Neural progenitor cell (in vitro differentiated cells): ENCODE measurements at regions not wholly inside any gene's neighbourhood (a gene's known extent, or its start where the extent isn't known, plus 50 kb on each side); places are given as distances from the start of the nearest gene placed in this dataset.

Experiments
- DNase-seq: peaks from one replicate; pipeline ENCODE4 v3.0.0-alpha.2; 2016; ENCODE audit warnings: low spot score
- H2AFZ ChIP-seq: fragments of 200-600 bp; sonication (generic); replicated peaks from 2 replicates; pipeline ENCODE4 v1.6.1; 2016; ENCODE audit warnings: antibody characterized with exemption
- H3F3A ChIP-seq: fragments of 200-600 bp; sonication (generic); 2 replicates; pipeline ENCODE4 v1.6.1; 2016; ENCODE audit warnings: antibody characterized with exemption, low read depth
- H3K27ac ChIP-seq: fragments of 200-600 bp; sonication (generic); 2 replicates; pipeline ENCODE4 v1.5.1; 2016; ENCODE audit warnings: mild to moderate bottlenecking
- H3K27me3 ChIP-seq: fragments of 200-600 bp; sonication (generic); 2 replicates; pipeline ENCODE4 v1.6.1; 2016; ENCODE audit warnings: mild to moderate bottlenecking, moderate library complexity
- H3K36me3 ChIP-seq: fragments of 200-600 bp; sonication (generic); 2 replicates; pipeline ENCODE4 v1.5.1; 2016
- H3K4me1 ChIP-seq: fragments of 200-600 bp; sonication (generic); 2 replicates; pipeline ENCODE4 v1.6.1; 2016; ENCODE audit warnings: mixed run types
- H3K4me2 ChIP-seq: fragments of 200-600 bp; sonication (generic); 2 replicates; pipeline ENCODE4 v1.6.1; 2016
- H3K4me3 ChIP-seq: fragments of 200-600 bp; sonication (generic); 2 replicates; pipeline ENCODE4 v1.5.1; 2016
- H3K79me2 ChIP-seq: fragments of 200-600 bp; sonication (generic); 2 replicates; pipeline ENCODE4 v1.6.1; 2016; ENCODE audit warnings: low read depth
- H3K9ac ChIP-seq: fragments of 200-600 bp; sonication (generic); 2 replicates; pipeline ENCODE4 v1.6.1; 2016
- H3K9me3 ChIP-seq: fragments of 200-600 bp; sonication (generic); 2 replicates; pipeline ENCODE4 v1.5.1; 2016; ENCODE audit warnings: low read depth
- H4K20me1 ChIP-seq: fragments of 200-600 bp; sonication (generic); 2 replicates; pipeline ENCODE4 v1.6.1; 2016; ENCODE audit warnings: low read depth
- H3K27ac Mint-ChIP-seq: 3 replicates; pipeline ENCODE4 v1.8.0; 2021; ENCODE audit warnings: mixed read lengths
- H3K27me3 Mint-ChIP-seq: 2 replicates; pipeline ENCODE4 v1.8.0; 2022; ENCODE audit warnings: low read depth, mild to moderate bottlenecking, inconsistent platforms, moderate library complexity, mixed read lengths; ENCODE audit not compliant: insufficient read depth
- H3K36me3 Mint-ChIP-seq: 3 replicates; pipeline ENCODE4 v1.8.0; 2021; ENCODE audit warnings: mixed read lengths
- H3K4me1 Mint-ChIP-seq: 3 replicates; pipeline ENCODE4 v1.8.0; 2021; ENCODE audit warnings: mixed read lengths
- H3K4me3 Mint-ChIP-seq: 3 replicates; pipeline ENCODE4 v1.8.0; 2021; ENCODE audit warnings: mild to moderate bottlenecking, moderate library complexity, mixed read lengths
- H3K9me3 Mint-ChIP-seq: 3 replicates; pipeline ENCODE4 v1.8.0; 2020; ENCODE audit warnings: mixed read lengths
- CTCF ChIP-seq: fragments of 200-600 bp; sonication (generic); IDR thresholded peaks from 2 replicates; pipeline ENCODE4 v1.5.1; 2017; ENCODE audit warnings: antibody characterized with exemption, mild to moderate bottlenecking
- EZH2 ChIP-seq: fragments of 200-600 bp; sonication (generic); IDR thresholded peaks from 2 replicates; pipeline ENCODE4 v1.6.1; 2017; ENCODE audit warnings: antibody characterized with exemption, mild to moderate bottlenecking, moderate library complexity
- EZH2phosphoT487 ChIP-seq: fragments of 200-600 bp; sonication (generic); IDR thresholded peaks from 2 replicates; pipeline ENCODE4 v1.6.1; 2017; ENCODE audit warnings: antibody characterized with exemption

- no peak for TF ChIP-seq EZH2
- TF ChIP-seq EZH2phosphoT487: no peak
- TF ChIP-seq CTCF: no peak
- H3K27me3 Mint-ChIP-seq: no peaks in the 10 kb centered on the region
Measured at GRCh38 chr4:175456131-175456530, 355.9 kb downstream of the GPM6A start.

GRCh38 chr4:175457956-175458355 is 354.1 kb downstream of the GPM6A start:
- no peaks in the 10 kb centered on the region for H3K36me3 ChIP-seq
- no peak overlapping the region for H2AFZ ChIP-seq
- H3K79me2 ChIP-seq: no peaks in the 10 kb centered on the region
- H3K4me1 ChIP-seq: no peaks in the 10 kb centered on the region
- no peaks in the 10 kb centered on the region for H3K27me3 Mint-ChIP-seq
- H4K20me1 ChIP-seq: no peaks in the 10 kb centered on the region
- H3K27ac ChIP-seq: no peak overlapping the region
- no peak for DNase-seq
- no peak overlapping the region for H3K4me3 ChIP-seq
- no peak overlapping the region for H3K4me3 Mint-ChIP-seq
- H3K9ac ChIP-seq: no peak overlapping the region
- H3K9me3 Mint-ChIP-seq: peaks cover 8% of the 10 kb centered on the region
- TF ChIP-seq EZH2: no peak
- no peak for TF ChIP-seq CTCF
- no peak for TF ChIP-seq EZH2phosphoT487
- no peaks in the 10 kb centered on the region for H3K4me1 Mint-ChIP-seq
- H3K27me3 ChIP-seq: no peaks in the 10 kb centered on the region
- no peak overlapping the region for H3K4me2 ChIP-seq
- H3K36me3 Mint-ChIP-seq: no peaks in the 10 kb centered on the region
- no peaks in the 10 kb centered on the region for H3F3A ChIP-seq
- H3K27ac Mint-ChIP-seq: no peak overlapping the region
- no peaks in the 10 kb centered on the region for H3K9me3 ChIP-seq

More at GRCh38 chr4:175456131-175456530, 355.9 kb downstream of the GPM6A start:
- H3K4me3 Mint-ChIP-seq: no peak overlapping the region
- no peak overlapping the region for H3K4me3 ChIP-seq
- no peaks in the 10 kb centered on the region for H3F3A ChIP-seq
- no peak for DNase-seq
- H3K36me3 Mint-ChIP-seq: no peaks in the 10 kb centered on the region
- no peaks in the 10 kb centered on the region for H3K27me3 ChIP-seq
- H3K36me3 ChIP-seq: no peaks in the 10 kb centered on the region
- H3K27ac Mint-ChIP-seq: no peak overlapping the region
- peaks cover 8% of the 10 kb centered on the region for H3K9me3 Mint-ChIP-seq
- no peak overlapping the region for H2AFZ ChIP-seq
- no peaks in the 10 kb centered on the region for H3K79me2 ChIP-seq
- H3K27ac ChIP-seq: no peak overlapping the region
- no peak overlapping the region for H3K4me2 ChIP-seq
- H3K4me1 ChIP-seq: no peaks in the 10 kb centered on the region
- H3K9me3 ChIP-seq: no peaks in the 10 kb centered on the region
- H3K9ac ChIP-seq: no peak overlapping the region
- H3K4me1 Mint-ChIP-seq: no peaks in the 10 kb centered on the region
- no peaks in the 10 kb centered on the region for H4K20me1 ChIP-seq

GRCh38 chr4:175459571-175459970 is 352.5 kb downstream of the GPM6A start:
- Histone ChIP-seq H3K4me3 (no peak overlapping the region), H3K27me3 (no peaks in the 10 kb centered on the region), H3K79me2 (no peaks in the 10 kb centered on the region), H3K9ac (no peak overlapping the region), H3K4me2 (no peak overlapping the region), H4K20me1 (no peaks in the 10 kb centered on the region), H3K4me1 (no peaks in the 10 kb centered on the region), H2AFZ (no peak overlapping the region), H3K27ac (no peak overlapping the region), H3F3A (no peaks in the 10 kb centered on the region), H3K36me3 (no peaks in the 10 kb centered on the region), H3K9me3 (no peaks in the 10 kb centered on the region)
- Mint-ChIP-seq H3K36me3 (no peaks in the 10 kb centered on the region), H3K4me1 (no peaks in the 10 kb centered on the region), H3K27ac (no peak overlapping the region), H3K27me3 (no peaks in the 10 kb centered on the region), H3K9me3 (peaks cover 6% of the 10 kb centered on the region), H3K4me3 (no peak overlapping the region)
- TF ChIP-seq EZH2phosphoT487: no peak
- TF ChIP-seq CTCF: no peak
- no peak for TF ChIP-seq EZH2
- no peak for DNase-seq

GRCh38 chr4:175460414-175460813 is 351.6 kb downstream of the GPM6A start:
- H3K4me1 ChIP-seq: no peaks in the 10 kb centered on the region
- H2AFZ ChIP-seq: no peak overlapping the region
- Mint-ChIP-seq H3K36me3 (no peaks in the 10 kb centered on the region), H3K4me1 (no peaks in the 10 kb centered on the region), H3K9me3 (peaks cover 6% of the 10 kb centered on the region), H3K27me3 (no peaks in the 10 kb centered on the region), H3K4me3 (no peak overlapping the region), H3K27ac (no peak overlapping the region)
- H3K9me3 ChIP-seq: no peaks in the 10 kb centered on the region
- no peaks in the 10 kb centered on the region for H3F3A ChIP-seq
- H3K9ac ChIP-seq: no peak overlapping the region
- no peak overlapping the region for H3K4me3 ChIP-seq
- no peak for DNase-seq
- no peaks in the 10 kb centered on the region for H3K27me3 ChIP-seq
- TF ChIP-seq CTCF (no peak), EZH2phosphoT487 (no peak), EZH2 (no peak)
- H3K79me2 ChIP-seq: no peaks in the 10 kb centered on the region
- H3K4me2 ChIP-seq: no peak overlapping the region
- H3K36me3 ChIP-seq: no peaks in the 10 kb centered on the region
- no peak overlapping the region for H3K27ac ChIP-seq
- no peaks in the 10 kb centered on the region for H4K20me1 ChIP-seq
